ENCODE measurements at regions not wholly inside any gene's neighbourhood (a gene's known extent, or its start where the extent isn't known, plus 50 kb on each side); places are given as distances from the start of the nearest gene placed in this dataset.
A peak's percentile ranks its signal among the peaks of the same experiment; 100 is the strongest.

DNA sequence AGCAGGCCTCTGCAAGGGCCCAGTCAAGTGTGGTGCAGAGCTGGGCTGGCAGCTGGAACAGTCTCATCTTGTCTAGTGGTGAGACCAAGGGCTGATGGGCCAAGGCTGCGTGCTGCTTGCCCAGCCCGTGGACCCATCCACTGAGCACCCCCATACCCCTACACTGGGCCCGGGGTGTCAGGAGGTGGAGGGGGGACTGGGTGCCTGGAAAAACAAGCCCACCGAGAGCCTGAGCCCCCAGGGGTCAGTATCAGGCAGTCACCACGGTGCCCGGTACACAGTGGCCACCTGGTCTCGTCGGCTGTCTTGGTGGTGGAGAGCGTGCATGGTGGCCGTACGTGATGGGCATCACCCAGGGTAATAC is 238.3 kb downstream of the SEC14L1 start:
- DNase-seq (ENCODE audit: low read depth) = no peak

DNA sequence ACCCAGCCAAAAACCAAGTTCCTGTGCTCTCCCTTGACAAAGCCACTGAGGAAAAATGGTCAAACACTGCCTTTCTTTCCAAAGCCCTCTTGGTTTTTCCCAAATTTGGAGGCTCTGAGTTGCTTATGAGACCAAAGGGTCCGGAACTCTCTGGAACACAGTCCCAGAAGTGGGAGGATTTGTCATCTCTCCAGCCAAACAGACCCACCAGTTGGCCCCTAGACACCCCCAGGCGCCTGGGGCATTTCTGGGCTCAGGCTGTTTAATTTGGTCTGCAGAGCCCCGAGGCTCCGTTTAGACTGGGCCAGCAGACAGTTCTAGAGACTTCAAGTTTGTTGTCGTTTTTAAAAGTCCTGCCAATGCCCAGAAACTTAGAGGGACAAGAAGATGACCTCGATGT is 239.1 kb downstream of the SEC14L1 start:
- DNase-seq (ENCODE audit: low read depth) = no peak

DNA sequence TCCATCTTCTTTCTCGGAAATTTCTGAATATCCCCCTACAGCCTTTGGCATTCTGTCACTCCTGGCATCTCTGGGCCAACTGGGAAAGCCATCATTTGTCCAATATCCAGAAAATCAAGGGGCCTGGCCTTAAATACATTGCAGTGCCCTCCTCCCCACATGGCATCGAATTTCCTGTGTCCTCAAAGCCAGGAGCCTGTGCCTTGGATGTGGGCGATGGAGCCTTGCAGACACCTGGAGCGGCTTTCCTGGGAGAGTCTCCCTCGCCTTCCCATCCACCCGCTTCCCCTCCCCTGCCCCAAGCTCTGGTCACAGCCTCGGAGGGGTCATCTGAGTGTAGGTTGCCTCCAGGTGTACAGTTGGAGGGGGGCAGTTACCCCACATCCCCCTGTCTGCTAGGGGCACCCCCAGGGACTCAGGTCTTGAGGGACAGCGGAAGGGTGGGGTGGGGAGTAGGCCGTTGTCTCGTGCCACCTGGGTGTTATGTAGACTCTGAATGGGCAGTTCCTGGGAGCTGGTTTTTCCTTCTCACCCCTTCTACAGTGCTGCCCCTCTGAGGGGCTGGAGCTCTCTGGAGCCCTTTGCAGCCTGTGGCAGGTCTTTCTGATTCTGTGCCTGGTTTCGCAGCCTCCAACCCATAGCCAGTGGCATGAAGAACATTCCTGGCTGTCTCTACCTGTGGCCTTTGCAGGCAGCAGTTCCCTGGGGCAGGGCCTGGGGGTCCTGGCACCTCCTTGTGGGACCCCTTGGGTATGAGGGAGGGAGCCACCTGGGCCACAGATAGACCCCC is 239.8 kb downstream of the SEC14L1 start:
- DNase-seq (ENCODE audit: low read depth) = no peak

DNA sequence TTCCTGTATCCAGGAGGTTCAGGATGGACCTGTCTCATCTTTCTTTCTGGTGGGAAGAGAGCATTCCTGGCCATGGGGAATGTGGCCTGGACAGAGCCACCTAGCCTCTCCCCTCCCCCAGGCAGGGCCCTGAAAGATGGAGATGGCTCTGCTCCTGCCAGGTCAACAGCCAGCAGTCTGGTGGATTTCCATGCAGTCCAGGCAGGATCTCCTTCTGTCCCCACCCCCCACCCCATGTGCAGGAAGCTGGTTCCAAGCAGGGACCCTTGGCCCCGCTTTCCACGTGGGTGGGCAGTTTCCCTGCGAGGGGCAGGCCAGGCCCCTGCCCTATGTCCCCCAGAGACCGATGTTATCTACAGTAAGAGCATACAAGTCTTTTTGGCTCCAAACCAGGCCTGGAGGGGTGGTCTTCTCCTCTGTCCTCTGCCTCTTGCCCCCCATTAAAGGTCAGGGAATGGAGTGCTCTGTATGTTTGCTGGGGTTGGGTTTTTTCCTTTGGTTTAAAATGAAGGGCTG is 240.5 kb downstream of the SEC14L1 start:
- DNase-seq (ENCODE audit: low read depth) = no peak

DNA sequence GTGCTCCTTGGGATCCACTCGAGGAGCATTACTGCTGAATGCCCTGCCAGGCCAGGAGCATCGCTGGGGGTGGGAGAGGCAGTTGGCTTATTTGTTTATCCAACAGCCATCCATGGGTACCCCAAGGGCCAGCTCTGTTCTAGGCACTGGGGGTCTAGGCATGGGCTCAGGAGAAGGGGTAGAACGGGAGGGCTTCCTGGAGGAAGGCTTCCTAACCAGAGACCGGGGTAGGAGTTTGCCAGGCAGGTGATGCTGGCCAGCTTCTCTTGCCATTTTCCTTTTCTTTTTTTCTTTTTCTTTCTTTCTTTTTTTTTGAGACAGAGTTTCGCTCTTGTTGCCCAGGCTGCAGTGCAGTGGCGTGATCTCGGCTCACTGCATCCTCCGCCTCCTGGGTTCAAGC is 241.0 kb downstream of the SEC14L1 start:
- DNase-seq (ENCODE audit: low read depth) = no peak

DNA sequence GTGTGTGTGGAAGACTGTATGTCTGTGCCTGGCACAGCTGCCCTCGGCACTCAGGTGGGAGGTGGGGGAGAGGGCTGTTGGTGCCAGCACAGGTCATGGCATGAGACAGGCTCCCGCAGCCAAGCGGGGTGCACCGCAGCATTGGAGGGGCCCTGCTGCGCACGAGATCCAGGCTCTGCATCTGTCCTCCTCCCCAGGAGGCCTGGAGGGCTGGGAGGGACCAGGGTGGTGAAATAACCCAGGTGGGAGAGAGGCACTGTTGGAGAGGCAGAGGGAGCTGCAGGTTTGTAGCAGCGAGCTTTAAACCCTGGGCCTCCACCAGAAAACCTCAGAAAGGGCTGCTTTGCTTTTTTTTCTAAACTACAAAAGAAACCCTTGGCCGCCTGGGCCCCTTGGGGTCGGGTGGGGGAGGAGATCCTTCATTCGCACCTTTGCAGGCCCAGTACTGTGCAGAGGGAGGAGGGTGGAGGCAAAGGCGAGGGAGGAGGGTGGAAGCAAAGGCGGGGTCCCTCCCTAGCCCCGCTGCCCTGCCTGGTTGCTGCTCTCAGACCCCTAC is 241.7 kb downstream of the SEC14L1 start:
- DNase-seq (ENCODE audit: low read depth) = no peak

DNA sequence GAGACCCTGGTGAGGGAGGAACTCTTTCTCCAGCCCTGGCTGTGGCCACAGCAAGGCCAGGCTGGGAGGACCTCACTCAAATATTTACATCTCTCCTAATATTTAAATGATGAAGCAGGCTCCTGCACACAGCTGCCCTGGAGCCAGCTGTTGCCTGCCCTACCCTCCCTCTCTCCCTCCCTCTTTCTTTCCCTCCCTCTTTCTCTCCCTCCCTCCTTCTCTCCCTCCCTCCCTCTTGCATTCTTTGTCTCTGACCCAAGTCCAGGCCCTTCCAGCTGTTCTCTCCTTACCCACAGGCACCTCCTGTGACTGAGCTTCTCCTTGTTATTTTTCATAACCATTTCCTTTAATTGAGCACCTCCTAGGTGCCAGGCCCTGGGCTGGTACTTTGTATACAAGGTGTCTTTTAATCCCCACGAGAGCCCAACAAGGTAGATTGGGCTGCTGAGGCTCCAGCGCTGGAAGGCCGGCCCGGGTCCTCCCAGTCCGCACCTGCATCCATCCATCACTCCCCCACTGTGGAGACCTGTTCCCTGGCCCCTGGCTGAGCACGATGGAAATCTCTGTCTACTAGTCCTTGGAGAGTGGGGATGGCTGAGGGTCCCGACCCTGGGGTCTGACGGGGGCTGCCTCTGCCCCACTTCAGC is 242.3 kb downstream of the SEC14L1 start:
- DNase-seq (ENCODE audit: low read depth) = peak; percentile 74

DNA sequence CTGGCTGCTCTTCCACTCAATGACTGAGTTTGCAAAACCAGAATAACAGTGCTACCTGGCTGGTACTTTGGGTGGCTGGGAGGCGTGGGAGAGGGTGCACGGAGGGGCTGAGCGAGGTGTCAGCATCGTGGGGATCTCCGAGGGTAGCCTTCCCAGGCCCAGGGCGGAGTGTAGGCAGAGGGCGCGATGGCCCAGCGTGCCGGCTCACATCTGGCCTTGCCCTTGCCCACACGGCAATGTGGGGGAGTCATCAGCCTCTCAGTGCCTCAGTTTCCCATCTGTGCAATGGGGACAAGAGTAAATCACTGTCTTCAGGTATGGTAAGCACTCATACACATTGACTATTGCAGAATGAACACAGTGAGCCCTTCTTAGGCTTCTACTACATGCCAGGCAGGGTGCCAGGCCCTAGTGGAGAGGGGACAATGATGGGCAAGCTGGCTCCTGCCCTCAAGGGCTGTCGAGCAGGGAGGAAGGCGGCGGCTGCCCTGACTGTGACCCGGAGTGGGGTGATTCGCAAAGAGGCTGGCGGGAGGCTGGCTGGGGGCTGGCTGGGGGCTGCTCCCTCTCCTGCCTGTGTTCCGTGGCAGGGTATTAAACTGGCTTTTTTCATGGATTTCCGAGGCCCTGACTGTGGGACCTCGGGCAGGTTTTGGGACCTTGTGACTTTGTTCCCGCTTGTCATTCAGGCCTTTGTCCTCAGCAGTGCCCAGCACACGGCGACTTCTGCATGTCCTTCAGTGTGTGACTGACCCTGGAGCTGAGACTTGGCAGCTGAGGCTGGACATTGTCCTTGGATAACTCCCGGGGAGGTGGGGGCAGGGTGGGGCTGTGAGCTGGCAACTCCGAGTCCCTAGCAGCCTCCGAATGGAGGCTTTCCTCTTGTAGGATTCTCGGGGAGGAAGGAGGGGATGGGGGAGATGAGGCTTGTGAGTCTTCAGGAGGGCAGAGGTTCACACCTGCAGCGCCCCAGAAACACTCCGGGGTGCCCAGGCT is 243.1 kb downstream of the SEC14L1 start:
- no peak for DNase-seq (ENCODE audit: low read depth)

DNA sequence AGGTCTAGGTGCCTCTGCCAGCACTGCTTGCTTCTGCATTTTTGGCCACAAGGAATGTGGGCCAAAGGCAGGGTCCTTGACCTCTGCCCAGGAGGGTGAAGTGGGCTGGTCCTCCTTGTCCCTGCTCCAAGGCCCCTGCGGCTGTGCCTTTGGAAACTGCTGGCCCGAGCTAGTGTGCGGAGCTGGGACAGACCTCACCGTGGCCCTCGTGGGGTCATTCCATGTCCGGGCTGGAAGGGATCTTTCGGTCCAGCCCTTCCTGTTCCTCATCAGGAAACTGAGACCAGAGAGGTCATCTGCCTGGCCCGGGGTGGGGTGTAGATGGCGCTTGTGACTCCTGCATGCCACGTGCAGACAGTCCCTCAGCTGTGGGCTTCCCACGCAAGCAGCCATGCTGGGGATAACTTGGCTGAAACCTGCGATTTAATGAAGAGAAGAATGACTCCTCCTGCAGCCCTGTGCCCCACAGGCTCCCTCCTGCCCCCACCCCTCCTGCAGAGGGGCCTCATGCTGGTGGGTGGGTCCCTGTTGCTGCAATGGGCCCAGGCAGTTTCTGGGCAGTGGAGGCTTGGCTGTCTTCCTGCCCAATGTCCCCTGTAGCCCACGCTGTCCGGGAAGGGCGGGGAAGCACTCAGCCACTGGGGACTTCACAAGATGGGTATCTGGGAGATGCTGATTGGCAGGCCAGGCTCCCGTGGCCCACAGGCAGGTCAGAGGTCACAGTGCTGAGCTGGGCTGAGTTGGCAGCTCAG is 245.2 kb downstream of the SEC14L1 start:
- peak; percentile 94 for DNase-seq (ENCODE audit: low read depth)

DNA sequence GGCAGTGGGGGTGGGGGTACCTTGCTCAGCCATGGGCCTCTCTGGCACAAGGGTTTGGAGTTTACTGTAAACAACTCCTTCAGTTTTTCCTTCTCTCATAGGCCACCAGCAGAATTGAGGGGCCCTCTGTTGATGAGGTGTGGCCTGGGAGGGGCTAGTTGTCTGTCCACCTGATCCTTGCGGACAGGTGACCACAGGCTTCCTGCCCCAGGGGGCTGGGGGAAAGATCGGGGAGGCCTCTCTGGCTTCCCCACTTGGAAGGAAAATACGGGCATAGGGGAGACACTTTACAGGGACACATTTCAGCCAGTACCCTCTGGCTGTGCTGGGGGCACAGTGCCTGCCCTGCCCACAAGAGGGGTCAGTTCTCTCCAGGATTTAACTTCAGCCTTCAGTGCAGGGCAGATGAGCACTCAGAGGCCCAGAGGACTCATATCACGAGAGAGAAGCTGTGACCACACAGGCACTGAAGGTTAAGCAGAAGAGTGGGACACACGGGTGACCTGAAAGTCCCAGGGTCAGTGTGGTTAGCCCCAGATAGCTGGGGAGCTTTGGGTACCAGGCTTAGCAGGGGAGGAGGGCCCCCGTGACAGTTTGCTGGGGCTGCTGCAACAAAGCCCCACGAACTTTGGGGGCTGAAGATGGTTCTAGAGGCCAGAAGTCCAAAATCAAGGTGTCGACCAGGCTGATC is 245.9 kb downstream of the SEC14L1 start:
- no peak for DNase-seq (ENCODE audit: low read depth)

DNA sequence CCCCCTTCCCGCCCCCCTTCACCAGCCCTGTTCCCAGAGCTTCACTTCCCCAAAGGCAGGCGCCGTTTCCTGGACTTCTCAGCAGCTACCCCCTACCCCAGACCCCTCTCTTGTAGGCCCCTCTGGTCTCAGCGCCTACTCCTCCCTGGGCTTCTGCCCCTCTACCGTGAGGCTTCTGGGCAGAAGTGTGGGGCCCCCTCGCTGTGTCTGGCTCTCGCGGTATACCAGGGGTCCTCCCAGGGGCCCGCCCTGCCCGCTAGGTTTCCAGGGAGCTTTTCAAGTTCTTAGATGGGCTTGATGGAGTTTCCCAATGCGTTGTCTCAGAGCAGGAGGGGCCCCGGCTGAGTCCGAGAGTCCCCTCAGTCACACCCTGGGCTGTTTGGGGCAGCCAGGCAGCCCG is 247.1 kb downstream of the SEC14L1 start:
- DNase-seq (ENCODE audit: low read depth) = no peak

DNA sequence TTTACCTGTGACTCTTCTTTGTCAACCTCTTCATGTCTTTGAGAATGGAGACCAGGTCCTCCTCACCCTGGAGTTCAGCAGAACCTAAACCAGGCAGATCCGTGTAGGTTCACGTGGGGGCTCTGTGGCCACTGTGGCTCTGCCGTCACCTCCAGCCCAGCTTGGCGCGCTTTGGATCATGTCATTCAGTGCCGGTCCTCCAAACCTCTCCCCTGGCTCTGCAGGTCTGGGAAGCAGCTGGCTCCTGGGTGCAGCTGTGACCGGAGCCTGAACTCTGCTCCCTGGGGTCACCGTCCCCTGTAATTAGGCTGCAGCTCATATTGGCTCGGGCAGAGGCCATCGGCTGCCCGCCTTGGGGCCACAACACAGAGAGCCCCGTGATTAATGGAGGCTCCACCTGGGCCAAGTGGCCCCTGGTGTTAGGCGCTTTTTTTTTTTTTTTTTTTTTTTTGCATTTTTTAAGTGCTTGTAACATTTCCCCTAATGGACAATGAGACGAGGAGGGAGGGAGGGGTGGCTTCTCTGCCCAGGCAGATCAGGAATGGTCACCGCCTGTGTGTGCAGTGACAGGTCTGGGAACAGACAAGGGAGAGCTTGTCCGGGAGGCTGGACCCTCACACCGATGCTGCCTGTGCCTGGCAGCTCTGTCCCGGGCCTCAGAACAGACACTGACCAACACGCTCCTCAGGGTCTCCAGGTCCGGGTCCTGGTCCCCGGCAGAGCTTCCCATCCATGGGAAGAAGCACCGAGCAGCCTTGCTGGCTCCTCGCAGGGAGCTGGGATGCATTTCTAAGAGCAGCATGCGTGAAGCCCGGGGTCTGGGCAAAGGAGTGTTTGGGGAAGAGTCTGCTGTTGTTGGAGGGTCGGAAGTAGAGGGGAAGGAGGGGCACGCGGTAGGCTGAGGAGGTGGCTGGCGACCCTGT is 247.9 kb downstream of the SEC14L1 start:
- DNase-seq (ENCODE audit: low read depth) = no peak

DNA sequence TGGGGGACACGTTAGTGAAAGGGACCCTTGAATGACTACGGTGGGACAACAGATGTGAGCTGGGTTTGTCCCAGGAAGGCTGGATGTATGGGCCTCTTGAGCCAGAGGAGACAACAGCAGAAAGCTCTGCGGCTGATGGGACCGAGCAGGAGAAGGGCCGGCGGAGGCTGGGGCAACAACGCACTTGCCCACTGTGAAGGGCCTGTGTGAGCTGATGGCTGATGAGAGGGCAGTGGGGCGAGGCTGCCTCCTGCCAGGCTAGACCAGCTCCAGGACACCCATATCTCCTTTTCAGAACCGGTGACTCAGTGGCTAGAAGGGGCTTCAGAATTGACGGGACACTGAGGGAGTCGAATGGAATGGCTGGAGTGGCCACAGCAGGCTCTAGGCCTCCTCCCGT is 250.1 kb downstream of the SEC14L1 start:
- no peak for DNase-seq (ENCODE audit: low read depth)

DNA sequence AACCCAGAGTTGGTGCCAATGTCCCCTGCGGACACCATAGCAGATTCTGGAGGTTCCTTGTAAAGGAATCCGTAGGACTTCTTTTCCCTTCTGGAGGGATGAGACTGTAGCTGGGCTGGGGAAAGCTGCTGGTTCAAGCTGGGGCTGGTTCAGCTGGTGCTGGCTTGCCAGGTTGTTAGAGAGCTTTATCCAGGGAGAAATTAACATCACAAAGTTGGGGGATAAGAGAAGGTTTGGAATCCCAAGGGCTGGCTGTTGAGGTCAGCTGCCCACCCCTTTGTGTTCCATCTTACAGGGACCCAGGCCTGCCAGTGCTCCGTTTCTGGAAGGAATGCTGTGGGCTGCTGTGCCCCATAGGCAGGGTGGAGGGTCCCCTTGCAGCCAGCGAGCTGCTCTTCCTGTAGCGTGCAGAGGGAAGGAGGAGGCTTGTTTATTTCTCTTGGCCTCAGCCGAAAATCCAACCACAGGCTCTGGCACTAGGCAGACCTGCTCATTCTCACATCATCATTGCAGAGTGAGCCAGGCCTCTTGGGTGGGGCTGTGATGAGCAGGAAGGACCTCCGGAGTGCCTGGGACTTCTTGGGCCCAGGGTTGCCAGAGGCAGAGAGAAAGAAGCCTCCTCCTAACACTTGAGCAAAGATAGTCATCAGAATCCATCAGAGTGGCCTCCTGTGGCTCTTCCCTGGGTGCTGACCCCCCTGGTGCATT is 251.1 kb downstream of the SEC14L1 start:
- DNase-seq (ENCODE audit: low read depth) = peak; percentile 99

DNA sequence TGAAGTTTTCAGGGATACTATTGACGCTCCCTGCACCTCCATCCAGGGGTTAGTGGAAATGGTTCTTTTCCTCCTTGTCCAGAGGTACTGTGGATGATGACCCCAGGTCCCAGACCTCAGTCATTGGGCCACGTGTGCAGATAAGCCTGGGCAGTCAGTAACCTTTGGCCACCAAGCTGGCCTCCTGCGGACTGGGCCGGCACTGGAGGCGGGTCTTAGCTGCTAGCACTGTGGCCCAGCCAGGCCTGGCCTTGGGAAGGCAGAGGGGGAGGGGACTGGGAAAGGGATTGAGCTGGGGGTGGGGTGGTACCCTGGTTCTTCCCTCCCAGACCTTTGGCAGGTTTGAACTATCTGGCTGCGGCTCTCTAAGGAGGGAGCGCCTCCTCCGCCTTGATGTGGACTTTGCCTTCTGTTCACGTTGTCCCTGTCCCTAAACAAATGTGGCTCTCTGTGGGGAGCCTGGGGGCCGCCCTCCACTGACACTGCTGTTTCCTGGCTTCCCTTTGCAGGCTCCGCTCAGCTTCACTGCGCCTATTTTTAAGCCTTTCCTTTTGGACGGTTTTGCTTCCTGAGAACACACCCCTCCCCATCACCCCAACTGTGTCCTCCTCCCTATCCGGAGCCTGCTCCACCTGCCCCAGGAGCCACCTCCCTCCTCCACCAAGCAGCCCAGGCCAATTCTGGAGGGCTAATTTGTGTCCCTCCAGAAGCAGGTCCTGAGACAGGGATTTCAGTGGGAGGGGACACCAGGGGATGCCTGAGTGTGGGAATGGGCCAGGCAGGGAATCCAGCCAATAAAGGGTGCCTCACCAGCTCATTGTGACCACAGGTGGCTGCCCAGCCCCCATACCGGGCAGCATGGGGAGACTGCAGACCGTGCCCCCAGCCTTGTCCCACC is 251.9 kb downstream of the SEC14L1 start:
- peak; percentile 70 for DNase-seq (ENCODE audit: low read depth)

DNA sequence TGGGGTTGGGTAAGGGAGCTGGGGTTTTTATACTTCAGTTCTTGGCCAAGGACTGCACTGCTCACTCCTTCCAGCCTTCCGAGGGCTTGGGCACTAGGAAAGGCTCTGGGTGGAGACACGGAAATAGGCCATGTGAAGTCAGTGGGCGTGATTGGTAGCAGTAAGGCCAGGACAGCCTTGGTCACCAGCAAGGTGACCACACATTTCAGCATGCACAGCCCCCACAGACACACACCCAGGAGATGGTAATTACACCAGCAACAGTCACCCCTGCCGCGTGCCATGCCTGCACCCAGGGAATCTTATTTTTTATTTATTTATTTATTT is 252.5 kb downstream of the SEC14L1 start:
- no peak for DNase-seq (ENCODE audit: low read depth)

DNA sequence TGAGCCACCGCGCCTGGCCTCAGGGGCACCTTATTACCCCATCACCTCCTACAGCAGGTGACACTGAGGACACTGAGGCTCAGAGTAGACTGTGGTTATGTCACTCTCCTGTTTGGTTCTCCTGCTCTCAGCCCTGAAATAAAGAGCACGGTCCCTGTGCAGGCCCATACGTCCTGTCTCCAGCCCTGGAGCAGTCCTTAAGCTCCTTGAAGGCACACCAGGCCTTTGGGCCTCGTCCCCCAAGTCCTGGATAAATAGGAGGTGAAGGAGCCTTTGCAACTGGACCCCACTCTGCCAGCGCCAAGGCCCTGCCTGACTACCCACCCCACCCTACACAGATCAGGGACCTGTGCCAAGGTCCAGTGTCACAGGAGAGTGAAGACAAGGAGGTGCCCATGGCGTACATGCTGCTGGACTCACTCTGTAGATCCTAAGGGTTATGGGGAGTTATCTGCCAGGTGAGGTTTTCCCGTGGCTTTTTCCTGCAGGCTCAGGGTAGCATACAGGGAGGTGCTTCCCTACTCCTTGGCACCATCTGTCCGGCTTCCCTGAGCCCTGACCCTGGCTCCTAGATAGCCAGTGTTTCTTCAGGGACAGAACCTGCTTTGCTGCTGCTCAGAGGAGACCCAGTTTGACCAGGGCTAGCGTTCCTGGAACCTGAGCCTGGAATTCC is 253.2 kb downstream of the SEC14L1 start:
- no peak for DNase-seq (ENCODE audit: low read depth)

All from fibroblast of gingiva (primary cell).